ENCODE measurements at regions not wholly inside any gene's neighbourhood (a gene's known extent, or its start where the extent isn't known, plus 50 kb on each side); places are given as distances from the start of the nearest gene placed in this dataset.
"Not testable (repeated sequence)": the region's sequence is repeated elsewhere in the genome, so short reads cannot be mapped to it uniquely, and the experiment has no call there.

- DNase-seq: no peak
Observed at GRCh38 chr3:194189243-194189791, 53.4 kb downstream of the HES1 start.

GRCh38 chr3:194191850-194192249, 55.9 kb downstream of the HES1 start:
- not testable (repeated sequence) for DNase-seq

- DNase-seq: no peak
Observed at GRCh38 chr3:194194051-194194756, 58.3 kb downstream of the HES1 start.

- DNase-seq: no peak
Observed at GRCh38 chr3:194194757-194195085, 58.8 kb downstream of the HES1 start.

GRCh38 chr3:194195611-194196010, 59.7 kb downstream of the HES1 start:
- no peak for DNase-seq

GRCh38 chr3:194196876-194197275, 60.9 kb downstream of the HES1 start:
- no peak for DNase-seq

- DNase-seq: no peak
Observed at GRCh38 chr3:194197396-194197960, 61.5 kb downstream of the HES1 start.

- no peak for DNase-seq
Observed at GRCh38 chr3:194197981-194198695, 62.2 kb downstream of the HES1 start.

GRCh38 chr3:194198938-194199337, 63.0 kb downstream of the HES1 start:
- DNase-seq: no peak

GRCh38 chr3:194200422-194201081, 64.6 kb downstream of the HES1 start:
- DNase-seq: no peak

GRCh38 chr3:194201953-194202666, 66.2 kb downstream of the HES1 start:
- no peak for DNase-seq

- no peak for DNase-seq
Observed at GRCh38 chr3:194203482-194204041, 67.6 kb downstream of the HES1 start.

- no peak for DNase-seq
Observed at GRCh38 chr3:194204042-194204987, 68.4 kb downstream of the HES1 start.

GRCh38 chr3:194205675-194206133, 69.8 kb downstream of the HES1 start:
- DNase-seq: no peak

GRCh38 chr3:194206320-194206719, 70.4 kb downstream of the HES1 start:
- no peak for DNase-seq

GRCh38 chr3:194208709-194209108, 72.8 kb downstream of the HES1 start:
- no peak for DNase-seq

GRCh38 chr3:194212161-194212844, 76.4 kb downstream of the HES1 start:
- no peak for DNase-seq

GRCh38 chr3:194212845-194213331, 76.9 kb downstream of the HES1 start:
- no peak for DNase-seq

GRCh38 chr3:194215392-194215791, 79.4 kb downstream of the HES1 start:
- no peak for DNase-seq

All from stimulated activated naive CD4-positive, alpha-beta T cell treated with Interleukin-2 at 50 U/mL for 16 hours (primary cell).